ENCODE measurements at regions not wholly inside any gene's neighbourhood (a gene's known extent, or its start where the extent isn't known, plus 50 kb on each side); places are given as distances from the start of the nearest gene placed in this dataset.

DNA sequence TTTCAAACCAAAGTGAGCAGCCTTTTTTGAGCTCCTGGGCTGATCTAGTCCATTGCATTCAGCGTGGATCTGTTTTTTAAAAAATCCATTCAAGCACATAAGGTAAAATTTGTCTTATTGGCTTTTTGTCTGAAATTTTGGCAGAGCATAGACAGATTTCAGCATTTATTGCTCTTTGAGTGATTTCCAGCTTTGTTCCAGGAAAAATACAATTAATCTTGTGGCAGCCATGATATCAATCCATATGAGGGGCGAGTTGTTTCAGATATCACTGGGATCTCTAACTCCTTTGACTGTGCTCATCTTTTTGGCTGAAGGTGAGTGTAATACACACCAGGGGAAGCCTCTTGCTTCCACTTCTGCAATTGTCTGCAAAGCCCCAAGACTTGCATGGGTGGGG lies 523.9 kb downstream of the SLC4A3 start:
- DNase-seq: no peak
- H3K27me3 ChIP-seq (ENCODE audit: control insufficient read depth, insufficient read depth, low read length): no peaks in the 10 kb centered on the region
- H3K4me3 ChIP-seq (ENCODE audit: low read length in 3 of 3): no peak overlapping the region
- TF ChIP-seq, protein P1, sequence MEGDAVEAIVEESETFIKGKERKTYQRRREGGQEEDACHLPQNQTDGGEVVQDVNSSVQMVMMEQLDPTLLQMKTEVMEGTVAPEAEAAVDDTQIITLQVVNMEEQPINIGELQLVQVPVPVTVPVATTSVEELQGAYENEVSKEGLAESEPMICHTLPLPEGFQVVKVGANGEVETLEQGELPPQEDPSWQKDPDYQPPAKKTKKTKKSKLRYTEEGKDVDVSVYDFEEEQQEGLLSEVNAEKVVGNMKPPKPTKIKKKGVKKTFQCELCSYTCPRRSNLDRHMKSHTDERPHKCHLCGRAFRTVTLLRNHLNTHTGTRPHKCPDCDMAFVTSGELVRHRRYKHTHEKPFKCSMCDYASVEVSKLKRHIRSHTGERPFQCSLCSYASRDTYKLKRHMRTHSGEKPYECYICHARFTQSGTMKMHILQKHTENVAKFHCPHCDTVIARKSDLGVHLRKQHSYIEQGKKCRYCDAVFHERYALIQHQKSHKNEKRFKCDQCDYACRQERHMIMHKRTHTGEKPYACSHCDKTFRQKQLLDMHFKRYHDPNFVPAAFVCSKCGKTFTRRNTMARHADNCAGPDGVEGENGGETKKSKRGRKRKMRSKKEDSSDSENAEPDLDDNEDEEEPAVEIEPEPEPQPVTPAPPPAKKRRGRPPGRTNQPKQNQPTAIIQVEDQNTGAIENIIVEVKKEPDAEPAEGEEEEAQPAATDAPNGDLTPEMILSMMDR (IDR thresholded peaks at IDR 0.05; ENCODE audit: borderline replicate concordance, extremely low read depth, insufficient read depth): no peak
- no peak overlapping the region for H3K9ac ChIP-seq (ENCODE audit: low read length in 3 of 3)
- FAIRE-seq: no peak
- intact Hi-C loops (cut with DNase I): no loop called here
- H3K9me3 ChIP-seq (ENCODE audit: control insufficient read depth in 2 of 3, insufficient read depth in 1 of 3, low read length in 3 of 3): no peaks in the 10 kb centered on the region
- no peaks in the 10 kb centered on the region for H3K36me3 ChIP-seq (ENCODE audit: control insufficient read depth in 2 of 3, insufficient read depth in 3 of 3, low read length in 3 of 3)
- H3K4me1 ChIP-seq (ENCODE audit: control insufficient read depth in 2 of 3, insufficient read depth in 2 of 3, low read depth in 1 of 3, low read length in 3 of 3): peaks cover 0 to 4% (median 0%) of the 10 kb centered on the region in 3 donors
- H3K27ac ChIP-seq (ENCODE audit: low read depth in 2 of 2, low read length in 2 of 2): no peak overlapping the region

DNA sequence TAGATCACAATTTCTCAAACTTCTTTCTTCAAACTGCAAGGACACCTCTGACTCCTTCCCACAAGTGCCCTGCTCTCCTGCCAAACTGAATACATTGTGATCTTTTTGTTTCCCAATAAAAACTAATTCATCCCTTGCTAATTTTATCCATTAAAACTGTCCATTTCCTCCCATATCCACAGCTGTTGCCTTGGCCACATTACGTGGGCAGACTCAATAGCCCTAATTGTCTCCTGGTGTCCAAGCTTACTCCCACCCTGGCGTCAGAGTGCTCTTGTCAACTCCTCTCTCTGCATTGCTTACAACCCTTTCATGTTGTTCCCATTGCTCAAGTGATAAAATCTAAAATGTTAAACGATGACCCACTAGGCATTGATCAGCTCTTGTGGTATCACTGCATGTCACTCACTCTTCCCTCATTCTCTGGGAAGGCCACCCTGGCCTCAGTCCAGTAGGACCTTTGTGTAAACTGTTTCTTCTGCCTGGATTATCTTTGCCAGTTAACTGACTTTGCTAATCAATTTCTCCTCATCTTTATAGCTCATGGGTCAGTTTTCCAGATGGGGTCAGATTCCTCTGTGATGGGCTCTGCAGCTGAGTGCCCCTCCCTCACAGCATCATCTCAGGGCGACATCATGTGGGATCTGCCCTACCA lies 525.0 kb downstream of the SLC4A3 start:
- Histone ChIP-seq H3K9ac (ENCODE audit: low read length in 3 of 3) (no peak overlapping the region), H3K27ac (ENCODE audit: low read depth in 2 of 2, low read length in 2 of 2) (no peak overlapping the region), H3K4me3 (ENCODE audit: low read length in 3 of 3) (no peak overlapping the region), H3K9me3 (ENCODE audit: control insufficient read depth in 2 of 3, insufficient read depth in 1 of 3, low read length in 3 of 3) (no peaks in the 10 kb centered on the region), H3K27me3 (ENCODE audit: control insufficient read depth, insufficient read depth, low read length) (no peaks in the 10 kb centered on the region), H3K36me3 (ENCODE audit: control insufficient read depth in 2 of 3, insufficient read depth in 3 of 3, low read length in 3 of 3) (no peaks in the 10 kb centered on the region), H3K4me1 (ENCODE audit: control insufficient read depth in 2 of 3, insufficient read depth in 2 of 3, low read depth in 1 of 3, low read length in 3 of 3) (no peaks in the 10 kb centered on the region)
- FAIRE-seq (no peak), DNase-seq (no peak)
- intact Hi-C loops (cut with DNase I): no loop called here
- TF ChIP-seq, protein P1 (IDR thresholded peaks at IDR 0.05; ENCODE audit: borderline replicate concordance, extremely low read depth, insufficient read depth): no peak

DNA sequence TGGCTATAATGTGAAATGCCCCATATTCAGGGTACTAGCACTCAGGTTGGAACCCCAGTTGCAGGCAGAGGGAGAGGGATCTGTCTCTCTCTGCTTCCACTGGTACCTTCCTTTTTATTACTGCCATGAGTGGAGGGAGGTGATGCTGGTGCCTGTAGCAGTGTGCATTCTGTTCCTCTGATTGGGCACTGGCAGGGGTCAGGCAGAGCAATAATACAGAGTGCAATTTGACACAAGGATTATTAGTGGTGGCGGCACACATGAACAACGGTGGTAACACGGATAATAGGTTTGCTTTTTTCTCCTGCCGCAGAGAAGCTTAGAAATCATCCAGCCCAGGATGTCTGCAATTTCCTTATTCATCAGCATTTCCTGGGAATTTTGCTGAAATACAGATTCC lies 525.7 kb downstream of the SLC4A3 start:
- H3K27ac ChIP-seq (ENCODE audit: low read depth in 2 of 2, low read length in 2 of 2): no peak overlapping the region
- intact Hi-C loops (cut with DNase I): no loop called here
- no peaks in the 10 kb centered on the region for H3K9me3 ChIP-seq (ENCODE audit: control insufficient read depth in 2 of 3, insufficient read depth in 1 of 3, low read length in 3 of 3)
- H3K4me3 ChIP-seq (ENCODE audit: low read length in 3 of 3): no peak overlapping the region
- no peaks in the 10 kb centered on the region for H3K36me3 ChIP-seq (ENCODE audit: control insufficient read depth in 2 of 3, insufficient read depth in 3 of 3, low read length in 3 of 3)
- TF ChIP-seq, protein P1 (IDR thresholded peaks at IDR 0.05; ENCODE audit: borderline replicate concordance, extremely low read depth, insufficient read depth): no peak
- DNase-seq (no peak), FAIRE-seq (no peak)
- H3K9ac ChIP-seq (ENCODE audit: low read length in 3 of 3): no peak overlapping the region
- no peaks in the 10 kb centered on the region for H3K27me3 ChIP-seq (ENCODE audit: control insufficient read depth, insufficient read depth, low read length)
- H3K4me1 ChIP-seq (ENCODE audit: control insufficient read depth in 2 of 3, insufficient read depth in 2 of 3, low read depth in 1 of 3, low read length in 3 of 3): no peaks in the 10 kb centered on the region

DNA sequence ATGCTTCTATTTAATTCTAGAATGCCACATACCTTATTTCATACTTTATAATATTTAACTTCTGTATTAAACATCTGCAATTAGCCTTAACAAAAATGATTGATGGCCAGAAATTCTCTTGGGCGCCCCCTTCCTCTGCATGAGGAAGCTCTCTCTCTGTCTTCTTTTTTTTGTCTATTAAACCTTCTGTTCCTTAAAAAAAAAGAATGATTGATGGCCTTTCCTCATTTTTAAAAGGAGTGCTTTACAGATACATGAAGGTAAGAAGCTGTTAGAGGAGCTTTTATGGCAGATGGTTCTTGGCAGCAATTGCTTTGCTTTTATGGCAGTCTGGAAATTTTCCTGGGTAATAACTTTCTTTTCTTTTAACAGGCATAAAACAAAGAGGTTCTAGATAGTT lies 526.9 kb downstream of the SLC4A3 start:
- Histone ChIP-seq H3K9me3 (ENCODE audit: control insufficient read depth in 2 of 3, insufficient read depth in 1 of 3, low read length in 3 of 3) (no peaks in the 10 kb centered on the region), H3K36me3 (ENCODE audit: control insufficient read depth in 2 of 3, insufficient read depth in 3 of 3, low read length in 3 of 3) (no peaks in the 10 kb centered on the region), H3K4me3 (ENCODE audit: low read length in 3 of 3) (no peak overlapping the region), H3K27ac (ENCODE audit: low read depth in 2 of 2, low read length in 2 of 2) (no peak overlapping the region), H3K9ac (ENCODE audit: low read length in 3 of 3) (no peak overlapping the region), H3K4me1 (ENCODE audit: control insufficient read depth in 2 of 3, insufficient read depth in 2 of 3, low read depth in 1 of 3, low read length in 3 of 3) (no peaks in the 10 kb centered on the region), H3K27me3 (ENCODE audit: control insufficient read depth, insufficient read depth, low read length) (no peaks in the 10 kb centered on the region)
- intact Hi-C loops (cut with DNase I): no loop called here
- FAIRE-seq (no peak), DNase-seq (peak in 1 of 5 donors; percentile 29)
- TF ChIP-seq, protein P1 (IDR thresholded peaks at IDR 0.05; ENCODE audit: borderline replicate concordance, extremely low read depth, insufficient read depth): no peak

Data from kidney (tissue), 13 donors.